GM12873 (cell line): ENCODE measurements at regions not wholly inside any gene's neighbourhood (a gene's known extent, or its start where the extent isn't known, plus 50 kb on each side); places are given as distances from the start of the nearest gene placed in this dataset.

ENCODE experiments used
- CTCF ChIP-seq: IDR thresholded peaks from 2 replicates; pipeline ENCODE4 v1.5.1; 2012; ENCODE audit warnings: low read depth, mild to moderate bottlenecking, moderate library complexity, low read length, control low read depth; ENCODE audit not compliant: insufficient read depth; ENCODE audit errors: missing control alignments

GRCh38 chr2:82748653-82749052, 1710.4 kb downstream of the SUCLG1 start:
- TF ChIP-seq CTCF, result no peak

- TF ChIP-seq CTCF, result no peak
These were observed 1718.6 kb downstream of the SUCLG1 start for GRCh38 chr2:82740527-82740926.

DNA sequence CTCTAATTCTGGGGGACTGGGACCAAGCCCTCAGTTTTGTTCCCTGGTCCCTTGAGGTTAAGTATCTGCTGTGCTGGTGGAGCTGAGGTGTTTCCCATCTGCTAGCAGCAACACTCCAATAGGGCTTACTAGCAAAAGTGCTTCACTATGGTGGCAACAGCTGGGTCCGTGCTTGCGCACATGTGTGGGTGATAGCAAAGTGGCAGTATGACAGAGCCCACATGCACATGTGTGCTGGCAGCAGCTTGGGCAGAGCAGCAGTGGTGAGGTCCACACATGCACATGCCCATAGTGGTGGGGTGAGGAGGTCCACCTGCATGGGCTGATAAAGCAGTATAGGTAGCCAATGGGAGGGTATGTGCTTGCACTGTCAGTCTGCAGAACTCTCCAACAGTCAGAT, 1723.7 kb downstream of the SUCLG1 start:
- no peak for TF ChIP-seq CTCF

DNA sequence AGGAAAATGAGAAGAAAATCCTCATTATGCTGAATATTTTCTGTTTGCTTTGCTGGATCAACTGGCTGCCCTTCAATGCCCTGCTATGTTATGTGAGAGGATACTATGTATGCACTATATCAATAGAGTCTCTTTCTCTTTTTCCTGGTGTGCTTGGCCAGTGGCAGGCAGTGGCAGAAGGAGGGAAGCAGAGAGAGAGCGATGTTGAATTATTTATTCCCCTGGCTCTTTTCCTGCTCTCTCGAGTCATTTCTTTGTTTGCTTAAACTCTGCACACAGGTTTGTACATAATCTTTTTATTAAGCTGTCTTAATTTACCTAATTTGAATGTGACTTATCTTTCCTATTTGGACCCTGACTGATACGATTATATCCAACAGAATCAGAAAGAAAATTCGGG, 1727.3 kb downstream of the SUCLG1 start:
- no peak for TF ChIP-seq CTCF

GRCh38 chr2:82730811-82731210, 1728.3 kb downstream of the SUCLG1 start:
- no peak for TF ChIP-seq CTCF

- TF ChIP-seq CTCF, result no peak
These were observed 1731.0 kb downstream of the SUCLG1 start for GRCh38 chr2:82728090-82728489.

- TF ChIP-seq CTCF, result no peak
These were observed 1750.4 kb downstream of the SUCLG1 start for GRCh38 chr2:82708681-82709080.
